ENCODE measurements at regions not wholly inside any gene's neighbourhood (a gene's known extent, or its start where the extent isn't known, plus 50 kb on each side); places are given as distances from the start of the nearest gene placed in this dataset.

DNA sequence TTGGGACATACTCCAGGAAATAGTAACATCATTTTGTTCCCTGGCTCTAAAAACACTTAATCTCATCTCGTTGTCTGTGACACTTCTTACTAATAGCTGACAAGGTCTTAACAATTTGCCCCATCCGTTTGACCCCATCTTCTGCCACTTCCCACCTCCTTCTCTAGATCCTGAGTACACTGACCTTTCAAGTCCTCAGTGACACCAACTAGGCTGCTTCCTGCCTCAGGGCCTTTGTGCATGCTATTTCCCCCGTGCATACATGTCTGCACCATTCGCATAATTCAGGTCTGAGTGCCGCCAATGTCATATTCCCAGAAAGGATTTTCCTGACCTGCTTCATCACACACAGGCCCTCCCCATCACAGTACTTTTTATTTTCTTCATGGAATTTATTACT, 70.6 kb upstream of the CCND2 start:
- TF ChIP-seq EZH2phosphoT487 (IDR thresholded peaks at IDR 0.05; ENCODE audit: insufficient read depth, low read depth) (no peak), EZH2 (IDR thresholded peaks at IDR 0.05; ENCODE audit: insufficient read depth, poor library complexity, severe bottlenecking) (no peak)
